Mesendoderm (in vitro differentiated cells): ENCODE measurements at regions not wholly inside any gene's neighbourhood (a gene's known extent, or its start where the extent isn't known, plus 50 kb on each side); places are given as distances from the start of the nearest gene placed in this dataset.
"Not testable (repeated sequence)": the region's sequence is repeated elsewhere in the genome, so short reads cannot be mapped to it uniquely, and the experiment has no call there.

Experiments
- DNase-seq: peaks from one replicate; pipeline ENCODE4 v3.0.0; 2013
- H2AK5ac ChIP-seq: 2 replicates; pipeline ENCODE4 v1.6.1; 2013; ENCODE audit warnings: low read length, inconsistent platforms
- H2BK120ac ChIP-seq: 2 replicates; pipeline ENCODE4 v1.6.1; 2013; ENCODE audit warnings: low read depth, mild to moderate bottlenecking, low read length, moderate library complexity, mixed read lengths
- H2BK15ac ChIP-seq: replicated peaks from 2 replicates; pipeline ENCODE4 v1.6.1; 2013; ENCODE audit warnings: low read depth, mild to moderate bottlenecking, moderate library complexity
- H2BK5ac ChIP-seq: 2 replicates; pipeline ENCODE4 v1.6.1; 2013; ENCODE audit warnings: low read length, inconsistent platforms
- H3K18ac ChIP-seq: 2 replicates; pipeline ENCODE4 v1.6.1; 2013; ENCODE audit warnings: mild to moderate bottlenecking, low read length, mixed read lengths
- H3K23ac ChIP-seq: one replicate; pipeline ENCODE4 v1.6.1; 2013; ENCODE audit warnings: low read length
- H3K27ac ChIP-seq: 2 replicates; pipeline ENCODE4 v1.5.1; 2013; ENCODE audit warnings: low read depth, mild to moderate bottlenecking, inconsistent platforms, low read length, moderate library complexity
- H3K27me3 ChIP-seq: 2 replicates; pipeline ENCODE4 v1.6.1; 2013; ENCODE audit warnings: low read length, control low read depth, mild to moderate bottlenecking, inconsistent platforms; ENCODE audit not compliant: insufficient read depth, poor library complexity
- H3K36me3 ChIP-seq: 2 replicates; pipeline ENCODE4 v1.6.1; 2013; ENCODE audit warnings: low read length, inconsistent platforms; ENCODE audit not compliant: control insufficient read depth, insufficient read depth
- H3K4ac ChIP-seq: one replicate; pipeline ENCODE4 v1.6.1; 2013; ENCODE audit warnings: low read depth, mild to moderate bottlenecking, low read length, moderate library complexity
- H3K4me1 ChIP-seq: 2 replicates; pipeline ENCODE4 v1.6.1; 2013; ENCODE audit warnings: low read depth, low read length, inconsistent platforms; ENCODE audit not compliant: control insufficient read depth
- H3K4me2 ChIP-seq: 2 replicates; pipeline ENCODE4 v1.6.1; 2013; ENCODE audit warnings: low read length
- H3K4me3 ChIP-seq: 2 replicates; pipeline ENCODE4 v1.5.1; 2013; ENCODE audit warnings: mild to moderate bottlenecking, low read length
- H3K56ac ChIP-seq: one replicate; pipeline ENCODE4 v1.6.1; 2013; ENCODE audit warnings: low read length
- H3K79me1 ChIP-seq: 2 replicates; pipeline ENCODE4 v1.6.1; 2013; ENCODE audit warnings: low read length, inconsistent platforms
- H3K79me2 ChIP-seq: 2 replicates; pipeline ENCODE4 v1.6.1; 2013; ENCODE audit warnings: mild to moderate bottlenecking, low read length; ENCODE audit not compliant: control insufficient read depth, insufficient read depth
- H3K9ac ChIP-seq: 2 replicates; pipeline ENCODE4 v1.6.1; 2013; ENCODE audit warnings: low read length, inconsistent platforms
- H4K5ac ChIP-seq: one replicate; pipeline ENCODE4 v1.6.1; 2013; ENCODE audit warnings: low read length
- H4K8ac ChIP-seq: one replicate; pipeline ENCODE4 v1.6.1; 2013; ENCODE audit warnings: low read depth, mild to moderate bottlenecking, control low read depth, low read length, moderate library complexity
- WGBS: extraction: QIAGEN DNeasy Blood & Tissue Kit; methylation state at CpG from one replicate; pipeline ENCODE4 v1.1.7; 2013; ENCODE audit warnings: low lambda C conversion rate, missing lambda C conversion rate; ENCODE audit not compliant: insufficient coverage; ENCODE audit errors: extremely low coverage; 5-methylcytosine and 5-hydroxymethylcytosine counted together

GRCh38 chr13:56547921-56548320, 592.8 kb upstream of the PRR20A start:
- not testable (repeated sequence) for H3K79me1 ChIP-seq, H4K8ac ChIP-seq, H3K9ac ChIP-seq, H3K23ac ChIP-seq, H3K27me3 ChIP-seq, H3K4me1 ChIP-seq, H3K56ac ChIP-seq, H3K79me2 ChIP-seq, H3K36me3 ChIP-seq, H3K4me3 ChIP-seq, H3K4me2 ChIP-seq, H4K5ac ChIP-seq, H3K18ac ChIP-seq, H2AK5ac ChIP-seq, DNase-seq, H3K27ac ChIP-seq, H2BK15ac ChIP-seq, H3K4ac ChIP-seq, H2BK120ac ChIP-seq, H2BK5ac ChIP-seq
- no CpG with 5 or more reads among the region's 11 CpGs for WGBS

DNA sequence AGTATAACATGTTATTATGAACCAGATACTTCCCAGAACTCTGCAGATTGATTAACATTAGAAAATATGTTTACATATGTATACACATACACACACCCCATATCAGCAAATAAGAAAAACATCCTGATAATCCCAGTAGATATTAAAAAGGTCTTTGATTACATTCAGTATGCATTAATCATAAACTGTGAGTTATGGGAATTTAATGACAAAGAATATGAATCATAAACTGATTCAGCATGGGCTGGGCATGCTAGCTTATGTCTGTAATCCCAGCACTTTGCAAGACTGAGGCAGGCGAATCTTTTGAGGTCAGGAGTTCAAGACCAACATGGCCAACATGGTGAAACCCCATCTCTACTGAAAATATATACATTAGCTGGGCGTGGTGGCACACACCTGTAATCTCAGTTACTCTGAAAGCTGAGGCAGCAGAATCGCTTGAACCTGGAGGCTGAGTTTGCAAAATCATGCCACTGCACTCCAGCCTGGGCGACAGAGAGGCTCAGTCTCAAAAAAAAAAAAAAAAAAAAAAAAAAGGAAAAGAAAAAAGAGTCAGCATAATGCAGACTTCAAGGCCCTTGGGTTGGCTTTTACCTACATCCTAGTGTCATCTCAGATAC, 581.9 kb upstream of the PRR20A start:
- Histone ChIP-seq H2BK5ac (no peak overlapping the region), H2AK5ac (no peak overlapping the region), H3K36me3 (no peaks in the 10 kb centered on the region), H2BK120ac (no peak overlapping the region), H3K4ac (no peak overlapping the region), H3K9ac (no peak overlapping the region), H4K8ac (no peak overlapping the region), H3K23ac (no peak overlapping the region), H3K27me3 (no peaks in the 10 kb centered on the region), H3K79me1 (no peaks in the 10 kb centered on the region), H3K4me3 (no peak overlapping the region), H4K5ac (no peak overlapping the region), H3K4me1 (no peaks in the 10 kb centered on the region), H3K79me2 (no peaks in the 10 kb centered on the region), H3K18ac (no peak overlapping the region), H3K56ac (no peak overlapping the region), H2BK15ac (no peak overlapping the region), H3K4me2 (no peak overlapping the region), H3K27ac (no peak overlapping the region)
- DNase-seq, result no peak
- WGBS, result no CpG with 5 or more reads among the region's 4 CpGs

DNA sequence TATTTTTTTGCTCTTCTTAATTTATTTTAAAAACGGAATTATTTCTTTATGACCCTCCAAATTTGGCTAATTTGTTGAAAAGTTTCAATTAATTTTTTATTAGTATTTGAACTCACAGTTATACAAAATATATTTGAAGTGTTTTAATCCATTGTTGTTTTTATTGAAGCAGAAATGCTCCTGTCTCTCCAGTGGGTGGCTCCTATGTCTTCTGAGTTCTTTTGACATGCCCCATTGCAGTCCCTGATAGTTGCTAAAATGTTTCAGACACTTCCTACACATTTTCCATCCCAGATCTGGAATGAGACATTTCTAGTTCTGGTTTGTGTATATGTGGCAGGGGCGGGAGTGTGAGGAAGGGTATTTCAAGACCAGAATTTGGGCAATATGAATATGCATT, 579.4 kb upstream of the PRR20A start:
- no peaks in the 10 kb centered on the region for H3K27me3 ChIP-seq
- H4K5ac ChIP-seq, result no peak overlapping the region
- no peak overlapping the region for H3K18ac ChIP-seq
- DNase-seq, result peak; percentile 30
- H4K8ac ChIP-seq, result no peak overlapping the region
- H3K4me3 ChIP-seq, result no peak overlapping the region
- no CpG with 5 or more reads among the region's 2 CpGs for WGBS
- H3K23ac ChIP-seq, result no peak overlapping the region
- H2BK5ac ChIP-seq, result no peak overlapping the region
- no peak overlapping the region for H3K56ac ChIP-seq
- H3K27ac ChIP-seq, result no peak overlapping the region
- no peak overlapping the region for H2BK120ac ChIP-seq
- no peak overlapping the region for H2BK15ac ChIP-seq
- H3K79me2 ChIP-seq, result no peaks in the 10 kb centered on the region
- H3K4me2 ChIP-seq, result no peak overlapping the region
- no peaks in the 10 kb centered on the region for H3K79me1 ChIP-seq
- no peak overlapping the region for H3K4ac ChIP-seq
- no peaks in the 10 kb centered on the region for H3K4me1 ChIP-seq
- no peak overlapping the region for H3K9ac ChIP-seq
- H2AK5ac ChIP-seq, result no peak overlapping the region
- H3K36me3 ChIP-seq, result no peaks in the 10 kb centered on the region

DNA sequence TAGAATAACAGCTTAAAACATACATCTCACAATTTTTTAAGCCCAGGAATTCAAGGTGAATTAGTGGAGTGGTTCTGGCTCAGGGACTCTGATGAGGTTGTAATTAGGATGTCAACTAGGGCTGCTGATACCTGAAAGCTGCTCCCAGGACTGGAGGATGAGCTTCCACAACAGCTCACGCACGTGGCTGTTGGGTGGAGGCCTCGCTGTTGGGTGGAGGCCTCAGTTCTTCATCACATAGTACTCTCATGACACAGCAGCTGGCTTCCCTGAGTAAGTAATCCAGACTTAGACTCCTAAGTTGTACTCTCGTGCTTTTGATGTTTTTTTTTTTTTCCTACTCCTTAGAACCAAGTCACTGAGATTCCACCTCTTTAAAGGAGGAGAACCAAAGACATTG, 577.1 kb upstream of the PRR20A start:
- Histone ChIP-seq H2BK5ac (no peak overlapping the region), H3K79me1 (no peaks in the 10 kb centered on the region), H3K23ac (no peak overlapping the region), H3K4ac (no peak overlapping the region), H3K4me2 (no peak overlapping the region), H3K27me3 (no peaks in the 10 kb centered on the region), H4K5ac (no peak overlapping the region), H2BK15ac (no peak overlapping the region), H3K4me3 (no peak overlapping the region), H2BK120ac (no peak overlapping the region), H3K56ac (no peak overlapping the region), H4K8ac (no peak overlapping the region), H3K36me3 (no peaks in the 10 kb centered on the region), H3K18ac (no peak overlapping the region), H3K79me2 (no peaks in the 10 kb centered on the region), H2AK5ac (no peak overlapping the region), H3K9ac (no peak overlapping the region), H3K27ac (no peak overlapping the region), H3K4me1 (no peaks in the 10 kb centered on the region)
- no CpG with 5 or more reads among the region's 4 CpGs for WGBS
- peak; percentile 0 for DNase-seq

- H3K23ac ChIP-seq, result no peak overlapping the region
- H4K8ac ChIP-seq, result no peak overlapping the region
- no CpG with 5 or more reads among the region's 1 CpG for WGBS
- H2AK5ac ChIP-seq, result no peak overlapping the region
- no peak overlapping the region for H2BK5ac ChIP-seq
- H3K4me3 ChIP-seq, result no peak overlapping the region
- H3K27me3 ChIP-seq, result no peaks in the 10 kb centered on the region
- H3K79me2 ChIP-seq, result no peaks in the 10 kb centered on the region
- no peaks in the 10 kb centered on the region for H3K79me1 ChIP-seq
- DNase-seq, result no peak
- no peak overlapping the region for H3K56ac ChIP-seq
- H3K4me2 ChIP-seq, result no peak overlapping the region
- no peaks in the 10 kb centered on the region for H3K36me3 ChIP-seq
- no peak overlapping the region for H2BK15ac ChIP-seq
- no peaks in the 10 kb centered on the region for H3K4me1 ChIP-seq
- no peak overlapping the region for H3K27ac ChIP-seq
- H2BK120ac ChIP-seq, result no peak overlapping the region
- H3K9ac ChIP-seq, result no peak overlapping the region
- H3K4ac ChIP-seq, result no peak overlapping the region
- no peak overlapping the region for H4K5ac ChIP-seq
- no peak overlapping the region for H3K18ac ChIP-seq
Measured at GRCh38 chr13:56586976-56587375, 553.7 kb upstream of the PRR20A start.

- Histone ChIP-seq H3K18ac (no peak overlapping the region), H3K56ac (no peak overlapping the region), H3K36me3 (no peaks in the 10 kb centered on the region), H2BK5ac (no peak overlapping the region), H3K4me1 (no peaks in the 10 kb centered on the region), H2BK15ac (no peak overlapping the region), H3K27ac (no peak overlapping the region), H4K5ac (no peak overlapping the region), H3K4me3 (no peak overlapping the region), H3K23ac (no peak overlapping the region), H2AK5ac (no peak overlapping the region), H3K79me2 (no peaks in the 10 kb centered on the region), H3K79me1 (no peaks in the 10 kb centered on the region), H2BK120ac (no peak overlapping the region), H3K27me3 (no peaks in the 10 kb centered on the region), H3K9ac (no peak overlapping the region), H3K4me2 (no peak overlapping the region), H4K8ac (no peak overlapping the region), H3K4ac (no peak overlapping the region)
- no peak for DNase-seq
- no CpG with 5 or more reads among the region's 4 CpGs for WGBS
Measured at GRCh38 chr13:56615572-56615971, 525.1 kb upstream of the PRR20A start.
